ENCODE measurements at regions not wholly inside any gene's neighbourhood (a gene's known extent, or its start where the extent isn't known, plus 50 kb on each side); places are given as distances from the start of the nearest gene placed in this dataset.

- Histone ChIP-seq H3K27ac (no peak overlapping the region), H3K27me3 (replicated peaks in 1 of 7) (peaks cover 0 to 8% (median 0%) of the 10 kb centered on the region in 7 donors), H3K4me3 (no peak overlapping the region), H3K36me3 (no peaks in the 10 kb centered on the region), H3K9me3 (peaks cover 0 to 22% (median 14%) of the 10 kb centered on the region in 8 donors), H3K4me1 (no peaks in the 10 kb centered on the region)
- 60 to 87% (median 80%) methylated on average over 1 of the region's 1 CpG; no CpG with 5 or more reads in 1 of the 5 donors for WGBS, 5 donors
- TF ChIP-seq POLR2A (IDR thresholded peaks at IDR 0.05) = no peak
- no peak for TF ChIP-seq POLR2AphosphoS5 (IDR thresholded peaks at IDR 0.05)
- TF ChIP-seq CTCF (IDR thresholded peaks at IDR 0.05 in 8 of 11, conservative IDR thresholded peaks at IDR 0.05 in 3 of 11) = no peak
- intact Hi-C loops (cut with DNase I; ENCODE audit: low total_unique reads) = no loop called here
- DNase-seq = no peak
Observed at GRCh38 chrX:69374569-69374968, 129.6 kb upstream of the NALF2 start.

GRCh38 chrX:69372435-69372834, 131.7 kb upstream of the NALF2 start:
- Histone ChIP-seq H3K9me3 (peaks cover 0 to 20% (median 12%) of the 10 kb centered on the region in 8 donors), H3K4me3 (no peak overlapping the region), H3K27ac (no peak overlapping the region), H3K36me3 (no peaks in the 10 kb centered on the region), H3K27me3 (replicated peaks in 1 of 7) (peaks cover 0 to 12% (median 0%) of the 10 kb centered on the region in 7 donors), H3K4me1 (no peaks in the 10 kb centered on the region)
- no peak for TF ChIP-seq POLR2A (IDR thresholded peaks at IDR 0.05)
- TF ChIP-seq CTCF (IDR thresholded peaks at IDR 0.05 in 8 of 11, conservative IDR thresholded peaks at IDR 0.05 in 3 of 11) = no peak
- TF ChIP-seq POLR2AphosphoS5 (IDR thresholded peaks at IDR 0.05) = no peak
- intact Hi-C loops (cut with DNase I; ENCODE audit: low total_unique reads) = no loop called here
- DNase-seq = no peak

- WGBS, 5 donors = 35 to 68% (median 54%) methylated on average over 1 of the region's 1 CpG; no CpG with 5 or more reads in 1 of the 5 donors
- peaks cover 0 to 7% (median under 1%) of the 10 kb centered on the region in 8 donors for H3K9me3 ChIP-seq
- no peaks in the 10 kb centered on the region for H3K36me3 ChIP-seq
- H3K4me1 ChIP-seq = no peaks in the 10 kb centered on the region
- no peak overlapping the region for H3K27ac ChIP-seq
- peaks cover 0 to 12% (median 0%) of the 10 kb centered on the region in 7 donors for H3K27me3 ChIP-seq (replicated peaks in 1 of 7)
- intact Hi-C loops (cut with DNase I; ENCODE audit: low total_unique reads) = no loop called here
- TF ChIP-seq POLR2AphosphoS5 (IDR thresholded peaks at IDR 0.05) (no peak), POLR2A (IDR thresholded peaks at IDR 0.05) (no peak), CTCF (IDR thresholded peaks at IDR 0.05 in 8 of 11, conservative IDR thresholded peaks at IDR 0.05 in 3 of 11) (no peak)
- DNase-seq = no peak
- no peak overlapping the region for H3K4me3 ChIP-seq
Observed at GRCh38 chrX:69371159-69371558, 133.0 kb upstream of the NALF2 start.

GRCh38 chrX:69369999-69370398, 134.1 kb upstream of the NALF2 start:
- Histone ChIP-seq H3K27ac (no peak overlapping the region), H3K36me3 (no peaks in the 10 kb centered on the region), H3K4me1 (no peaks in the 10 kb centered on the region), H3K9me3 (no peaks in the 10 kb centered on the region), H3K27me3 (replicated peaks in 1 of 7) (peaks cover 0 to 12% (median 0%) of the 10 kb centered on the region in 7 donors), H3K4me3 (no peak overlapping the region)
- intact Hi-C loops (cut with DNase I; ENCODE audit: low total_unique reads) = no loop called here
- 76 to 88% (median 85%) methylated on average over 5 of the region's 5 CpGs for WGBS, 5 donors
- no peak for DNase-seq
- TF ChIP-seq POLR2AphosphoS5 (IDR thresholded peaks at IDR 0.05) (no peak), CTCF (IDR thresholded peaks at IDR 0.05 in 8 of 11, conservative IDR thresholded peaks at IDR 0.05 in 3 of 11) (no peak), POLR2A (IDR thresholded peaks at IDR 0.05) (no peak)
